PFSK-1 (cell line): ENCODE measurements at regions not wholly inside any gene's neighbourhood (a gene's known extent, or its start where the extent isn't known, plus 50 kb on each side); places are given as distances from the start of the nearest gene placed in this dataset.

Experiments
- POLR2AphosphoS5 ChIP-seq: IDR thresholded peaks from 2 replicates; pipeline ENCODE4 v1.6.1; 2012; ENCODE audit warnings: low read depth, mild to moderate bottlenecking, control low read depth, low read length, moderate library complexity
- TAF1 ChIP-seq: IDR thresholded peaks from 2 replicates; pipeline ENCODE4 v1.6.1; 2012; ENCODE audit warnings: low read length, control low read depth, borderline replicate concordance; ENCODE audit not compliant: insufficient read depth

GRCh38 chr3:124119056-124119716 lies 127.3 kb upstream of the ROPN1 start:
- TF ChIP-seq TAF1 (no peak), POLR2AphosphoS5 (no peak)
